T-helper 17 cell (primary cell): ENCODE measurements at regions not wholly inside any gene's neighbourhood (a gene's known extent, or its start where the extent isn't known, plus 50 kb on each side); places are given as distances from the start of the nearest gene placed in this dataset.

Experiments
- ATAC-seq: fragments of 150-1000 bp; cut with Tn5 transposase; 2 replicates; pipeline ENCODE4 v1.10.0; 2021; ENCODE audit warnings: mild to moderate bottlenecking, moderate library complexity
- DNase-seq, 3 donors: peaks; one replicate each; pipeline versions ENCODE4 v3.0.0 to v3.0.0-alpha.2; 2020 to 2021
- H3K9me3 ChIP-seq: one replicate; pipeline ENCODE4 v1.7.0; 2013; ENCODE audit warnings: low read length, mild to moderate bottlenecking; ENCODE audit not compliant: control insufficient read depth, poor library complexity, severe bottlenecking
- H3K27ac Mint-ChIP-seq: one replicate; pipeline ENCODE4 v1.8.0; 2022; ENCODE audit warnings: mild to moderate bottlenecking, moderate library complexity, mixed read lengths
- H3K27me3 Mint-ChIP-seq: one replicate; pipeline ENCODE4 v1.8.0; 2022; ENCODE audit warnings: mixed read lengths
- H3K36me3 Mint-ChIP-seq: one replicate; pipeline ENCODE4 v1.8.0; 2022; ENCODE audit warnings: low read depth, mixed read lengths
- H3K4me1 Mint-ChIP-seq: one replicate; pipeline ENCODE4 v1.8.0; 2022; ENCODE audit warnings: mild to moderate bottlenecking, mixed read lengths
- H3K4me3 Mint-ChIP-seq: one replicate; pipeline ENCODE4 v1.8.0; 2022; ENCODE audit warnings: mild to moderate bottlenecking, moderate library complexity, mixed read lengths

DNA sequence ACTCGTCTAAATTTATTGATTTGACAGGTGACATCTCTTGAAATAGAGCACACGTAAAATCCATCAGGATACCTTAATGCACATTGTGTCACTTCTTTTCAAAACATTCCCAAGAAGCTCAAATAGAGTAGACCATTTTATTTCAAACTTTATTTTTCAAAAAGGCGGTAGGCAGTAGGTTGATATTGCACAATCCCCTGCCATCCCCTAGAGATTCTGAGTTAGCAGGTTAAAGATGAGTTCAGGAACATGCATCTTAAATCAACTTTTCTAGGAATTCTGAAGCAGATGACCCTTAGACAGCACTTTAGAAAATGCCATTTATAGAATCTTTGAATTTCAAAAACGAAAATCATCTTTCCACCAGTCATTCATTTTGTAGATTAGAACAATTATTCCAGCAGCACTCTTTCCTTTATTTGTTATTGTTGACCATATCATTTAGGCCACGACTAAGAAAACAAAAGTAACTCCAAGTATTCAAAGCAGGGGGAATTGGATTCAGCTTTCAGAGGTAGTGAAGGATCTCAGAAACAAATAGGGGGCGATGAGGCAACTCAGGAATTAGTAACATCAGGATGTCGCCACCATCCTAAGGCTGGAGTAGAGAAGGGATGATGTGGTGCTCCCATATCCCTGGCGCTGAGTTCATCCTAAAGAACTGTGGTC is 198.2 kb upstream of the MCTP2 start:
- Mint-ChIP-seq H3K27ac (no peak overlapping the region), H3K27me3 (peaks cover 28% of the 10 kb centered on the region), H3K4me3 (no peak overlapping the region), H3K36me3 (no peaks in the 10 kb centered on the region), H3K4me1 (no peaks in the 10 kb centered on the region)
- DNase-seq (no peak), ATAC-seq (no peak)
- H3K9me3 ChIP-seq: no peaks in the 10 kb centered on the region

DNA sequence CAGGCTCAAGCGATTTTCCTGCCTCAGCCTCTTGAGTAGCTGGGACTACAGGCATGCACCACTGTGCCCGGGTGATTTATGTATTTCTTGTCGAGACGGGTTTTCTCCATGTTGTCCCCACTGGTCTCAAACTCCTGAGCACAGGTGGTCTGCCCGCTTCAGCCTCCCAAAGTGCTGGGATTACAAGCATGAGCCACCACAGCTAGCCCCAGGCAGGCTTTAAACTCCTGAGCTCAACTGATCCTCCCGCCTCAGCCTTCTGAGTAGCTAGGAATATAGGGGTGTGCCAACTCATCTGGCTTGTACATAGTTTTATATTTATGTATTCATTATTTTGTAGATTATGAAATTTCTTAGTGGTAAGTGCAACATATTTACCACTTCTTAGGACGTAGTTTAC is 198.8 kb upstream of the MCTP2 start:
- ATAC-seq: no peak
- DNase-seq: no peak
- Mint-ChIP-seq H3K27ac (no peak overlapping the region), H3K4me3 (no peak overlapping the region), H3K4me1 (no peaks in the 10 kb centered on the region), H3K27me3 (peaks cover 33% of the 10 kb centered on the region), H3K36me3 (no peaks in the 10 kb centered on the region)
- H3K9me3 ChIP-seq: no peaks in the 10 kb centered on the region

DNA sequence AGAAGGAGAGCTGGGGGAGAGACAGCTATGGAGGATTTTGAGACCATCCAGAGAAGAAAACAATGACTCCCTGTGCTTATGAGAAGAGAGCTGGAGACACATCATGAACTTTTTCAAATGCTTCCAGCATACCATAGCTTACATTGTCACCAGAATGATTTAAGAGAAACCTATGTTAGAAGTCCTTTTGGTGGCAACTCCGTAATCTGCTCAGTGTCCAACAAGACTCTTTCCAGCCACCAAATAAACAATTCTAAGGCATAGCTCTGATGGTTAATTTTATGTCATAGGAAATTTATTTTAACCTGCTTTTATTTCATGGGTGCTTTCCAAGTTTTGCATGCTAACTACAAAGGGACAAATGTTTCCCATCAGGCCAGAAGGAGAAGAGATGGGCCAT is 200.3 kb upstream of the MCTP2 start:
- Mint-ChIP-seq H3K27me3 (peaks cover 47% of the 10 kb centered on the region), H3K4me3 (no peak overlapping the region), H3K36me3 (no peaks in the 10 kb centered on the region), H3K27ac (no peak overlapping the region), H3K4me1 (no peaks in the 10 kb centered on the region)
- ATAC-seq: no peak
- no peaks in the 10 kb centered on the region for H3K9me3 ChIP-seq
- DNase-seq: no peak

- peaks cover 53% of the 10 kb centered on the region for H3K27me3 Mint-ChIP-seq
- ATAC-seq (no peak), DNase-seq (no peak)
- no peaks in the 10 kb centered on the region for H3K9me3 ChIP-seq
- no peak overlapping the region for H3K27ac Mint-ChIP-seq
- no peaks in the 10 kb centered on the region for H3K4me1 Mint-ChIP-seq
- no peaks in the 10 kb centered on the region for H3K36me3 Mint-ChIP-seq
- H3K4me3 Mint-ChIP-seq: no peak overlapping the region
Observed at GRCh38 chr15:94029495-94029894, 201.9 kb upstream of the MCTP2 start.

- DNase-seq: no peak
- Mint-ChIP-seq H3K36me3 (no peaks in the 10 kb centered on the region), H3K27ac (no peak overlapping the region), H3K4me1 (no peaks in the 10 kb centered on the region), H3K27me3 (peaks cover 48% of the 10 kb centered on the region), H3K4me3 (no peak overlapping the region)
- H3K9me3 ChIP-seq: no peaks in the 10 kb centered on the region
- no peak for ATAC-seq
Observed at GRCh38 chr15:94028809-94029208, 202.6 kb upstream of the MCTP2 start.

DNA sequence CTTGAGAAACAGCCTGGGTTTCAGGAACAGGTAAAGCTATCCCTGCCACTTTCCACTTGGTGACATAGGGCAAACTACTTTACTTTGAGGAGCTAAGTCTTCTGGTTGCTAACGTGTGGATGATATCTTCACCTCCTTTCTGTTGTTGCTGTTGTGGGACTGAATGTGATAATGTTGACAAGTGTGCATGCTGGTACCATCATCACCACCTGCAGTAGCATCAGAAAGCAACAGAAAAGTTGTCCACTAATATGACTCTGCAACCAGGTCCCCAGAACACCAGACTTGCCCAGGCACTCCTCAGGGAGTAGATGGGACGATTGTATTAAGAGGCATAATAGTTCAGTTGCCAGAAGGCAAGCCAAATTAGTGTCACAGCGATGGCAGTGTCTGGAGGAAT is 203.2 kb upstream of the MCTP2 start:
- DNase-seq (no peak), ATAC-seq (no peak)
- H3K4me1 Mint-ChIP-seq: no peaks in the 10 kb centered on the region
- H3K36me3 Mint-ChIP-seq: no peaks in the 10 kb centered on the region
- no peak overlapping the region for H3K4me3 Mint-ChIP-seq
- H3K27me3 Mint-ChIP-seq: peaks cover 50% of the 10 kb centered on the region
- no peaks in the 10 kb centered on the region for H3K9me3 ChIP-seq
- H3K27ac Mint-ChIP-seq: no peak overlapping the region

GRCh38 chr15:94027581-94027980 is 203.8 kb upstream of the MCTP2 start:
- H3K4me1 Mint-ChIP-seq: no peaks in the 10 kb centered on the region
- no peaks in the 10 kb centered on the region for H3K36me3 Mint-ChIP-seq
- H3K4me3 Mint-ChIP-seq: no peak overlapping the region
- H3K9me3 ChIP-seq: no peaks in the 10 kb centered on the region
- no peak for ATAC-seq
- peaks cover 50% of the 10 kb centered on the region for H3K27me3 Mint-ChIP-seq
- DNase-seq: no peak
- H3K27ac Mint-ChIP-seq: no peak overlapping the region

GRCh38 chr15:94026458-94027304 is 204.7 kb upstream of the MCTP2 start:
- DNase-seq (no peak), ATAC-seq (no peak)
- Mint-ChIP-seq H3K27ac (no peak overlapping the region), H3K4me1 (peaks cover 2% of the 10 kb centered on the region), H3K27me3 (peaks cover 53% of the 10 kb centered on the region), H3K4me3 (no peak overlapping the region), H3K36me3 (no peaks in the 10 kb centered on the region)
- H3K9me3 ChIP-seq: no peaks in the 10 kb centered on the region

DNA sequence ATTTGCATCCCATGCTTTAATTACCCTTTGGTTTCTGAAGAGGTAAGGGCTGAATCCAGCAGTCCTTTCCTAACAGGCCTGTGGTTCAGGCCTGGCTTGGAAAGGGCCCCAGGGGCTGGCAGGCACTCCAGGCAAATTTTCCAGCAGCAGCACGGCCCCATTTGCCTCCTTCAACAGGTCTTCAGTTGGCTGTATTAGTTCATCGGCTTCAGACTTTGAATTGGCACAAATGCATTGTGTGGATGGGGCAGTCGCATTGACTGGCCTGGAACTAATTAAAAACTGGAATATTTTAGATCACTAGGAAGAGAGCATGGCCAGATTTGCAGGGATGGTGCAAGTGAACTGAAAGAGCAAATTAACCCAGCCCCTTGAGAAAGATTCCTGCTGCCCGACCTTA is 207.8 kb upstream of the MCTP2 start:
- ATAC-seq: no peak
- no peaks in the 10 kb centered on the region for H3K9me3 ChIP-seq
- H3K36me3 Mint-ChIP-seq: no peaks in the 10 kb centered on the region

DNA sequence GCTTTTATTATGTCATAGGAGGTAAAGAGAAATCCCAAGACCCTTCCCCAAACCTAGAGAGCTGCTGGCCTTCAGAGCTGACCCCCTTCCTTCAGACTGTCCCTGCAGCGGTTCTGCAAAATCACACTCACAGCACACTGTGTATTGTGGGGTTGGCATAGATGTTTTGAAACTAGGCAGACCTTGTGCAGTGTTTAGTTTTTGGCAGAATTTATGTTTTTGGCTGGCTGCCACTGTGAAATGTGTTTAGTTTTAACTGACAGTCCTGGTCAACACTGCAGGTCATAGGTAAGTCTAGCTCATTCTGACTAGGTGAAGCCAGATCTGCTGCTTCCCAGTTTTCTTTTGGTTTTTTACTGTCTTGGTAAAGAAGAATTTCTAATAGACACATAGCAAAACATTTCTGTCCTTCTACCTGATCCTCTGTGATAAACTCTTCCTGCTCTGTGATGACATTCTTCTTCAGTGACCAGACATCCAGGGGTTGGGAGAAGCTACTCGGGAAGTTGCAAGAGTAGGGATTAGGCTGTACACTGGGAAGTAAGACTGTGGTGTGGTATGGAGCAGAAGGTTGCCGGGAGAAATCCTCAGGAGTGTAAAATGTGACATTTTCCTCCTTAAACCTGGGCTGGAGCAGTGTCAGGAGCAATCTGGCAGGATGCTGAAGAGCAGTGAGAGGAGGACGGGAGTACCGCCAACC is 209.6 kb upstream of the MCTP2 start:
- no peak for DNase-seq
- no peak for ATAC-seq
- Mint-ChIP-seq H3K4me1 (peaks cover 2% of the 10 kb centered on the region), H3K36me3 (no peaks in the 10 kb centered on the region), H3K27me3 (peaks cover 43% of the 10 kb centered on the region), H3K4me3 (no peak overlapping the region), H3K27ac (no peak overlapping the region)
- no peaks in the 10 kb centered on the region for H3K9me3 ChIP-seq

More for the DNA sequence above, 207.8 kb upstream of the MCTP2 start:
- peaks cover 2% of the 10 kb centered on the region for H3K4me1 Mint-ChIP-seq
- peaks cover 54% of the 10 kb centered on the region for H3K27me3 Mint-ChIP-seq
- H3K27ac Mint-ChIP-seq: no peak overlapping the region
- no peak overlapping the region for H3K4me3 Mint-ChIP-seq
- DNase-seq: no peak

DNA sequence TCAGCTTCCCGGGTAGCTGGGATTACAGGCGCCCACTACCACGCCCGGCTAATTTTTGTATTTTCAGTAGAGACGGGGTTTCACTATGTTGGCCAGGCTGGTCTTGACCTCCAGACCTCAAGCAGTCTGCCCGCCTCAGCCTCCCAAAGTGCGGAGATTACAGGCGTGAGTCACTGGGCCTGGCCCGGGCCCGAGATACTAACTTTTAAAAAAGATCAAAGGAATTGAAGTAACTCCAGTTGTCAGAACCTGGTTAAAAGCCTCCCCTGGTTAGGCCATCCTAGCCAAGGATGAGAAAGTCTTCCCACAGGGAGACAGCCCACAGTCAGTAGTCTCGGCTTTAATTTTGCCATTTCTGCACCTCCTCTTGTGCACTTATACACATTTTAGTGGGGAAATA is 212.3 kb upstream of the MCTP2 start:
- H3K27me3 Mint-ChIP-seq: peaks cover 31% of the 10 kb centered on the region
- no peaks in the 10 kb centered on the region for H3K9me3 ChIP-seq
- ATAC-seq (no peak), DNase-seq (no peak)
- H3K4me3 Mint-ChIP-seq: no peak overlapping the region
- H3K36me3 Mint-ChIP-seq: peaks cover 1% of the 10 kb centered on the region
- H3K27ac Mint-ChIP-seq: no peak overlapping the region
- peaks cover 2% of the 10 kb centered on the region for H3K4me1 Mint-ChIP-seq

GRCh38 chr15:94015324-94015723 is 216.0 kb upstream of the MCTP2 start:
- no peak for DNase-seq
- Mint-ChIP-seq H3K4me1 (peaks cover 8% of the 10 kb centered on the region), H3K27me3 (peaks cover 16% of the 10 kb centered on the region), H3K4me3 (no peak overlapping the region), H3K27ac (no peak overlapping the region), H3K36me3 (peaks cover 2% of the 10 kb centered on the region)
- H3K9me3 ChIP-seq: no peaks in the 10 kb centered on the region
- no peak for ATAC-seq
